MCF 10A (cell line): ENCODE measurements at regions not wholly inside any gene's neighbourhood (a gene's known extent, or its start where the extent isn't known, plus 50 kb on each side); places are given as distances from the start of the nearest gene placed in this dataset.

Experiments used
- BruUV-seq: library from RNA; stranded (reverse); fragments of 400-500 nt; replicated peaks from 2 replicates; lab custom pipeline; 2021; lab: Mats Ljungman, UMichigan
- CTCF ChIA-PET: fragments of 300-600 bp; sonication (Branson Sonifier 250); formaldehyde crosslinking; extraction: SDS; loops from one replicate; lab custom pipeline; 2021; ENCODE audit warnings: antibody characterized with exemption, inconsistent platforms; lab: Yijun Ruan, JAX
- POLR2A ChIA-PET: fragments of 300-600, 350-650 bp; sonication (Branson Sonifier 250); formaldehyde crosslinking; extraction: SDS; loops from one replicate; lab custom pipeline; 2020; ENCODE audit warnings: antibody characterized with exemption, inconsistent platforms; lab: Yijun Ruan, JAX
- DNase-seq: peaks from one replicate; pipeline ENCODE4 v3.0.0-alpha.2; 2018; ENCODE audit not compliant: unreplicated experiment
- H3K27ac Mint-ChIP-seq: one replicate; pipeline ENCODE4 v1.8.0; 2022; ENCODE audit warnings: mild to moderate bottlenecking, low read depth, mixed read lengths; ENCODE audit not compliant: unreplicated experiment
- H3K27me3 Mint-ChIP-seq: one replicate; pipeline ENCODE4 v1.8.0; 2022; ENCODE audit warnings: mixed read lengths; ENCODE audit not compliant: insufficient read depth, unreplicated experiment
- H3K36me3 Mint-ChIP-seq: one replicate; pipeline ENCODE4 v1.8.0; 2022; ENCODE audit warnings: mild to moderate bottlenecking, moderate library complexity, mixed read lengths; ENCODE audit not compliant: insufficient read depth, unreplicated experiment
- H3K4me1 Mint-ChIP-seq: one replicate; pipeline ENCODE4 v1.8.0; 2022; ENCODE audit warnings: mixed read lengths; ENCODE audit not compliant: insufficient read depth, unreplicated experiment
- H3K4me3 Mint-ChIP-seq: one replicate; pipeline ENCODE4 v1.8.0; 2022; ENCODE audit warnings: mild to moderate bottlenecking, moderate library complexity, mixed read lengths; ENCODE audit not compliant: unreplicated experiment
- H3K9me3 Mint-ChIP-seq: one replicate; pipeline ENCODE4 v1.8.0; 2022; ENCODE audit warnings: mixed read lengths; ENCODE audit not compliant: unreplicated experiment
- CTCF ChIP-seq: fragments of 200-600 bp; IDR thresholded peaks from one replicate; pipeline ENCODE4 v1.8.0; 2022; ENCODE audit warnings: antibody characterized with exemption, mild to moderate bottlenecking; ENCODE audit not compliant: unreplicated experiment
- intact Hi-C: fragments of 100-400 bp; cut with micrococcal nuclease; formaldehyde crosslinking; loops from 2 replicates; pipeline ENCODE4 v1.14.1; 2022

- ChIA-PET POLR2A (no interaction called here), CTCF (no interaction called here)
- H3K27ac Mint-ChIP-seq, result no peak overlapping the region
- no peaks in the 10 kb centered on the region for H3K9me3 Mint-ChIP-seq
- intact Hi-C loops, result loop anchor here (5.0 kb wide), 1 partner anchor 259 kb away; no protein-coding TSS in a partner anchor
- peaks cover 47% of the 10 kb centered on the region for H3K27me3 Mint-ChIP-seq
- no peak for DNase-seq
- no peak overlapping the region for H3K4me3 Mint-ChIP-seq
- no peaks in the 10 kb centered on the region for H3K4me1 Mint-ChIP-seq
- no peaks in the 10 kb centered on the region for H3K36me3 Mint-ChIP-seq
- no TSS peak for BruUV-seq
- TF ChIP-seq CTCF, result no peak
Measured at GRCh38 chr5:66363097-66363496, 219.0 kb downstream of the SREK1 start.

DNA sequence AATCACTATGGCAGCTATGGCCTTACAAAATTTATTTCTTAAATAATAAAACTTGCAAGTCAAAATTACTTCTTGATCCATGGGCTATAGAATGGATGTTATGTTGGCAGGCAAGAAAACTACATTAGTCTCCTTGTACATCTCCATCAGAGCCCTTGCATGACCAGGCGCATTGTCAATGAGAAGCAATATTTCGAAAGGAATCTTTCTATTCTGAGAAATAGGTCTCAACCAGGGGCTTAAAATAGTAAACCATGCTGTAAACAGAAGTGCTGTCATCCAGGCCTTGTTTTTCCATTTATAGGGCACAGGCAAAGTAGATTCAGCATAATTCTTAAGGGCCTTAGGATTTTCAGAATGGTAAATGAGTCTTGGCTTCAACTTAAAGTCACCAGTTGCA lies 220.1 kb downstream of the SREK1 start:
- Mint-ChIP-seq H3K4me3 (no peak overlapping the region), H3K27ac (no peak overlapping the region), H3K36me3 (no peaks in the 10 kb centered on the region), H3K4me1 (no peaks in the 10 kb centered on the region), H3K27me3 (peaks cover 55% of the 10 kb centered on the region), H3K9me3 (no peaks in the 10 kb centered on the region)
- CTCF ChIA-PET, result no interaction called here
- POLR2A ChIA-PET, result no interaction called here
- no TSS peak for BruUV-seq
- TF ChIP-seq CTCF, result no peak
- intact Hi-C loops, result loop anchor here (5.0 kb wide), 1 partner anchor 258 kb away; no protein-coding TSS in a partner anchor
- DNase-seq, result no peak

GRCh38 chr5:66365981-66366380 lies 221.9 kb downstream of the SREK1 start:
- ChIA-PET POLR2A (no interaction called here), CTCF (no interaction called here)
- H3K36me3 Mint-ChIP-seq, result no peaks in the 10 kb centered on the region
- H3K9me3 Mint-ChIP-seq, result no peaks in the 10 kb centered on the region
- no peak overlapping the region for H3K27ac Mint-ChIP-seq
- no peak overlapping the region for H3K4me3 Mint-ChIP-seq
- intact Hi-C loops, result no loop called here
- no peaks in the 10 kb centered on the region for H3K4me1 Mint-ChIP-seq
- H3K27me3 Mint-ChIP-seq, result peaks cover 59% of the 10 kb centered on the region
- no peak for TF ChIP-seq CTCF
- DNase-seq, result no peak
- no TSS peak for BruUV-seq

DNA sequence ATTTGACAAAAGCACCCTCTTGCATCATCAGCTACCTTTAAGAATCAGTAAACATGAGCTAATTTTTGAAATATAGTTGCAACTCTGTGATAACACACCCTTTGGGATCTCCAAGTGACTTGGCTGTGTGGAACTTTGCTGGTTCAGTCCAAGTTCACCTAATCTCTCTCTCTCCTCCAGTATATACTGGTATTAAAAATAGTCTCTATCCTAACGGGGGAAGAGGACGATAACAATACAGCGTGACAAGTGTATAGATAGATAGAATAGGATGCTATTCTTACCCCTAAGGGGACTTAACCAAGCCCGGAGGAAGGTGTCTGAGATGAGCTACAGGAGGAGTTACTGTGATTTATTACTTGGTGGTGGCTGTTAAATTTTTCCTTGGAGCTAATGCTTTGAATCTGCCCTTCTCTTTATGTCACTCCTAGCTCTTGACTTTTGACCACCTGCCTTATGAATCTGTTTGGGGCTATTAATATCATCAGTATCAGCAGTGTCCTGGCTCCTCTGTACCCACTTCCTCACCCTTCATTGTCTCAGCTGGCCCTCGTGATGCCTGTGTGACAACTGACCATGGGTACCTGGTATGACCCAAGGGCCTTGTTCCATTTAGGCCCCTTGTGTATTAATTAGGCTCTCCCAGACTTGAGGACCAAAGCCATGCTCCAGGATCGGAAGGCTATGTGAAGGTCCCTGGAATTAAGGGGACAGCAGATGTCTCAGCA lies 223.9 kb downstream of the SREK1 start:
- Mint-ChIP-seq H3K4me3 (no peak overlapping the region), H3K27me3 (peaks cover 73% of the 10 kb centered on the region), H3K36me3 (no peaks in the 10 kb centered on the region), H3K27ac (no peak overlapping the region), H3K4me1 (no peaks in the 10 kb centered on the region), H3K9me3 (no peaks in the 10 kb centered on the region)
- DNase-seq, result no peak
- intact Hi-C loops, result no loop called here
- no TSS peak for BruUV-seq
- TF ChIP-seq CTCF, result no peak
- ChIA-PET CTCF (interaction anchor here (0.8 to 1.0 kb wide), 2 partner anchors 31 to 60 kb away, joined by 3 to 4 read pairs; no protein-coding TSS in a partner anchor), POLR2A (interaction anchor here (0.5 kb wide), 1 partner anchor 96 kb away, joined by 3 read pairs; no protein-coding TSS in a partner anchor)
